ENCODE measurements at regions not wholly inside any gene's neighbourhood (a gene's known extent, or its start where the extent isn't known, plus 50 kb on each side); places are given as distances from the start of the nearest gene placed in this dataset.

DNA sequence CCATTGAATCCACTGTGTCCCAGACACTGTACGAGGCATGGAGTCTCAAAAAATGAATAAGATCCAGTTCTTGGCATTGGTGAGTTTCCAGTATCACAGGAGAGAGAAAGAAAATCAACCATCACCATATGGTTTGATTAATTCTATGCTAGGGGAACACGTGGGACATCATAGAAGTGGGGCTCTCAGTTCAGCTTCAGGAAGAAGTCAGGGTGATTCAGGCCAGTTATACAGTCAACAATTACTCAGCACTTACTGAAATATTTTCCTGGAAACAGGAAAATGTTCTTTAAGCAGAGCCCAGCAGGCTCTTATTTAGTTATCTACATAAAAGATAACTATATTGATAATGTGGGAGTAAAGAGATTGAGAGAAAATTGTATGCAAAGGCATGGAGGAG, 407.2 kb downstream of the NOVA1 start:
- no peak overlapping the region for H3K4me3 ChIP-seq (ENCODE audit: control insufficient read depth, low read depth, low read length)
- TF ChIP-seq, protein P1, sequence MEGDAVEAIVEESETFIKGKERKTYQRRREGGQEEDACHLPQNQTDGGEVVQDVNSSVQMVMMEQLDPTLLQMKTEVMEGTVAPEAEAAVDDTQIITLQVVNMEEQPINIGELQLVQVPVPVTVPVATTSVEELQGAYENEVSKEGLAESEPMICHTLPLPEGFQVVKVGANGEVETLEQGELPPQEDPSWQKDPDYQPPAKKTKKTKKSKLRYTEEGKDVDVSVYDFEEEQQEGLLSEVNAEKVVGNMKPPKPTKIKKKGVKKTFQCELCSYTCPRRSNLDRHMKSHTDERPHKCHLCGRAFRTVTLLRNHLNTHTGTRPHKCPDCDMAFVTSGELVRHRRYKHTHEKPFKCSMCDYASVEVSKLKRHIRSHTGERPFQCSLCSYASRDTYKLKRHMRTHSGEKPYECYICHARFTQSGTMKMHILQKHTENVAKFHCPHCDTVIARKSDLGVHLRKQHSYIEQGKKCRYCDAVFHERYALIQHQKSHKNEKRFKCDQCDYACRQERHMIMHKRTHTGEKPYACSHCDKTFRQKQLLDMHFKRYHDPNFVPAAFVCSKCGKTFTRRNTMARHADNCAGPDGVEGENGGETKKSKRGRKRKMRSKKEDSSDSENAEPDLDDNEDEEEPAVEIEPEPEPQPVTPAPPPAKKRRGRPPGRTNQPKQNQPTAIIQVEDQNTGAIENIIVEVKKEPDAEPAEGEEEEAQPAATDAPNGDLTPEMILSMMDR (conservative IDR thresholded peaks at IDR 0.05; ENCODE audit: control insufficient read depth, insufficient read depth, low read depth, low read length): no peak
- DNase-seq (ENCODE audit: low read depth): peak; percentile 94

DNA sequence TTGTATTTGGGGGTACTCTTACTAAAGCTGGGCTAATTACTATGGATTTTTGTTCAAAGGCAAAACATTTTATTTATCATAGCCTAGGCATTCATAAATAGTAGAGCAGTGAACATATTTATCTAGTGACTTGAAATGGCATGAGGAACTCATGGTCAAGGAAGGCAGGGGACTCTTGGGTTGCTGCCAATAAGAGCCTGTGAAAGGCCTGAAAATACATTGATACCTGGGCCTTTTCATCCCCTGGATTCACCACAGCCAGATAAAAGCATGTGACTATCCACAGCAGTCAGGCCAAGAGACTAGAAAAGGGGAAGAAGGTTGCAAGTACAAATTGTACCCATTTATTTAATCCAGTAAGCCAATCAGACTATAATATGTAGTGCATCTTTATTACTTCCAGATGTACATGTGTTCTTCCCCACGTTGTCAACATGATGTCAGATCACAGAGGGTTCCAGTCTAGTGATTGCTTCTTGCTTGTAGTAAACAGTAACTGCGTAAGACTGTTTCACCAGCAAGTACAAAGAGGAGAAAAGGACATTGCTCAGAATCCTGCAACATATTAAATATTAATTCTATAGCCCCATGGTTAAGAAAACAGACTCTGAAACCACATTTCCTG, 409.7 kb downstream of the NOVA1 start:
- peak; percentile 99 for DNase-seq (ENCODE audit: low read depth)
- TF ChIP-seq, protein P1 (conservative IDR thresholded peaks at IDR 0.05; ENCODE audit: control insufficient read depth, insufficient read depth, low read depth, low read length): no peak
- no peak overlapping the region for H3K4me3 ChIP-seq (ENCODE audit: control insufficient read depth, low read depth, low read length)

DNA sequence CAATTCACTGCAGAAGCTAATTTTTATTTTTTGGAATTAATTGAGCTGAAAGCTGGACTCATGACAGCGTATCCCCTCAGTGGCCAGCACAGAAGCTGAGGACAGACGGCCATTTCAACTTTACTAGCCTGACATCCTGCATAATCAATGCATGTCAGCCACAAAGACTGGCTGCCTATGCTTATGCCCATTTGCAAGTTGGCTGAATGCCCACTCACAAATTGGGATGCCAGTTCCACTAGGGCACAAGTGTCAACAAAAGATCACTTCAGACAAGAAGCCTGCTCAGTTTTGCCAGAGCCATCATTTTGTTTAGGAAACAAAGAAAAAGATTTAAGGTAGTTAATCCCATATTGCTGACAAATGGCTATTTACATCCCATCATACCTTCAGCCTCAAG, 417.6 kb downstream of the NOVA1 start:
- no peak for DNase-seq (ENCODE audit: low read depth)
- TF ChIP-seq, protein P1 (conservative IDR thresholded peaks at IDR 0.05; ENCODE audit: control insufficient read depth, insufficient read depth, low read depth, low read length): no peak
- no peak overlapping the region for H3K4me3 ChIP-seq (ENCODE audit: control insufficient read depth, low read depth, low read length)

DNA sequence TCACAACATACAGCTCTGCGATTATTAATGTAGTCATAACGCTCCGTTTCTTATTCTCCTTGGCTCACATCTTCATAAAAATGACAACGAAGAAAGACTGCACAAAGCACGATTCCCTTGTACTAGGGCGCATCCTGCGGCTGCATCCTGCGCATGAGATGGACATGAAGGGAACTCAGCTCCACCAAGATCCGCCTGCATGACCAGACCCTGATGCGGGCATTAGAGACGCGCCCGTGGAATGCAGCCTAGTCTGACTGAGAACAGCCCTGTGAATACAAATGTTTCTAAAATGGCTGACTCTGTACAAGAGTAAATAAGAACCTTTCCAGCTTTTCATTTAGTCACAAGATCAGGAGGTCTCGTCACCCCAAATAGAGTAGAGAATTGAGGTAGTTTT, 422.2 kb downstream of the NOVA1 start:
- H3K4me3 ChIP-seq (ENCODE audit: control insufficient read depth, low read depth, low read length): no peak overlapping the region
- no peak for DNase-seq (ENCODE audit: low read depth)
- TF ChIP-seq, protein P1 (conservative IDR thresholded peaks at IDR 0.05; ENCODE audit: control insufficient read depth, insufficient read depth, low read depth, low read length): no peak

DNA sequence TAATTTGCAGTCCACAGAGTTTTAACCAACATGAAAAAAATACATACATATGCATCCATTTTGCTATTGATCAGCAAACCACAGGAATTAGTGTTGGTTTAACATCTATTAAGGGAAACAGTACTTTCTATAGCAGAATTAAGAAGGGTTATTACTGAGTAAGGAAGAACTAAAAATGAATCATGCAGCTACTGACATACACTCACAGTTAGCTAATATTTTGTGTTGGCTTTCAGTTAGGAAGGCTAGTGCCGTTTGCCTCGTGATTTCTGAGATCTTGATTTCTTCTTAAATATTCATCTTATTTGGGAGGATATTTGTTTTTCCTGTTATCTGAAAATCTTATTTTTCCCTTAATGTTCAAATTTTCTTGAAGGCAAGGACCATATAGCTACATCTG, 423.4 kb downstream of the NOVA1 start:
- H3K4me3 ChIP-seq (ENCODE audit: control insufficient read depth, low read depth, low read length): no peak overlapping the region
- peak; percentile 51 for DNase-seq (ENCODE audit: low read depth)
- TF ChIP-seq, protein P1 (conservative IDR thresholded peaks at IDR 0.05; ENCODE audit: control insufficient read depth, insufficient read depth, low read depth, low read length): no peak

DNA sequence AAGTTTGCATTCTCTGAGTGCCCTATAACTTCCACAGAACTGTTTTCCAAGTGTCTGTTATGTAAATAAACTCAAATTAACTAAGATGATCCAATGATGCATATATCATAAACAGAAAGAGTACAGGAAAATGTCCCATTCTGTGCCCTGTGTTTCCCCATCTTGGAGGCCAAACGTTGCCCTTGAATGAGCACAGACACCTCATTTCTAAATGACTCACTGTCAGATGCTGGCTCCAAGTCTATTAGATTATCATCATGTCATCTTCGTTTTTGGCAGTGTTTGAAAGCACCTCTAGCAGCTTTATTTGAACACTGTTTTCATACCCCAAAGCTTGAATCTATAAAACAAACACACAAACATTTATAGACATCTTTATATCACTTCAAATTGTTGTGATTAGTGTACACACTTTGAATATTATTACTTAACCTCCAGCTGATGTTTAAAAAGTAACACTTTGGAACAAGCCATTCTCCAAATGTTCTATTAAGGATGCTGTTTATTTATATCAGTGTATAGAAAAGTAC, 424.2 kb downstream of the NOVA1 start:
- DNase-seq (ENCODE audit: low read depth): peak; percentile 79
- H3K4me3 ChIP-seq (ENCODE audit: control insufficient read depth, low read depth, low read length): no peak overlapping the region
- TF ChIP-seq, protein P1 (conservative IDR thresholded peaks at IDR 0.05; ENCODE audit: control insufficient read depth, insufficient read depth, low read depth, low read length): no peak
